ENCODE measurements at regions not wholly inside any gene's neighbourhood (a gene's known extent, or its start where the extent isn't known, plus 50 kb on each side); places are given as distances from the start of the nearest gene placed in this dataset.
"Not testable (repeated sequence)": the region's sequence is repeated elsewhere in the genome, so short reads cannot be mapped to it uniquely, and the experiment has no call there.

GRCh38 chr5:53287573-53287972, 178.0 kb upstream of the MOCS2 start:
- DNase-seq (ENCODE audit: low read depth) = no peak
- no peak for TF ChIP-seq CTCF (conservative IDR thresholded peaks at IDR 0.05; ENCODE audit: low read depth, low read length)
- no peak overlapping the region for H3K4me3 ChIP-seq (ENCODE audit: low read length)

GRCh38 chr5:53288511-53288910, 179.0 kb upstream of the MOCS2 start:
- TF ChIP-seq CTCF (conservative IDR thresholded peaks at IDR 0.05; ENCODE audit: low read depth, low read length) = no peak
- DNase-seq (ENCODE audit: low read depth) = no peak
- no peak overlapping the region for H3K4me3 ChIP-seq (ENCODE audit: low read length)

GRCh38 chr5:53291047-53291446, 181.5 kb upstream of the MOCS2 start:
- no peak overlapping the region for H3K4me3 ChIP-seq (ENCODE audit: low read length)
- DNase-seq (ENCODE audit: low read depth) = no peak
- no peak for TF ChIP-seq CTCF (conservative IDR thresholded peaks at IDR 0.05; ENCODE audit: low read depth, low read length)

DNA sequence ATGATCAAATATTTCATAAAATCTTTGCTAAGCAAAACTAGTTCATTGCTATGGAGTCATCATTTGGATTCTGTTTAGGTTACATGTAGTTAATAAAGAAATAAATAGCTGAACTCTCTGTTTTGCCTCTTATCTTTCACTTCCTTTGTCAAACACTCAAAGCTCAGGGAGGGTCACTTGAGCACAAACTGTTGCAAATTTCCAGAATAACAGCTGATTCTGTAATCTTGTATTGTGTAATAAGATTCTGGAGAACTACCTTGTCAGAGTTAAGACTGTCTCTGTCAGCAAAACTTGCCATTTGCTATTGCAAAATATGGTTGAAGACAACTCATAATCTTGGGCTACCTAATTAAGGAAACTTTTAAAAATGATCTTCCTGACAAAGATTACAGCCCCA, 182.0 kb upstream of the MOCS2 start:
- no peak overlapping the region for H3K4me3 ChIP-seq (ENCODE audit: low read length)
- TF ChIP-seq CTCF (conservative IDR thresholded peaks at IDR 0.05; ENCODE audit: low read depth, low read length) = no peak
- DNase-seq (ENCODE audit: low read depth) = no peak

DNA sequence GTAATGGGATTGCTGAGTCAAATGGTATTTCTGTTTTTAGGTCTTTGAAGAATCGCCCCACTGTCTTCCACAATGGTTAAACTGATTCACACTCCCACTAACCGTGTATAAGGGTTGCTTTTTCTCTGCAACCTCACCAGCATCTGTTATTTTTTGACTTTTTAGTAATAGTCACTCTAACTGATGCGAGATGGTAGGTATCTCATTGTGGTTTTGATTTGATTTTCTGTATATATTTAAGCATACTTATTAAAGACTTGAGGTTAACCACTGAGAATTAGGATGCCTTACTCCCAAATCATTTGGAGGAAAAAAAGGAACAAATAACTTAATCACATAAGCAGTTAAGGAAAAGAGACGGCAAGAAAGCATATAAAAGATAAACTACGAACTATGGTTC, 181.6 kb upstream of the FST start:
- no peak for TF ChIP-seq CTCF (conservative IDR thresholded peaks at IDR 0.05; ENCODE audit: low read depth, low read length)
- H3K4me3 ChIP-seq (ENCODE audit: low read length) = no peak overlapping the region
- no peak for DNase-seq (ENCODE audit: low read depth)

GRCh38 chr5:53302529-53302928, 177.9 kb upstream of the FST start:
- TF ChIP-seq CTCF (conservative IDR thresholded peaks at IDR 0.05; ENCODE audit: low read depth, low read length) = no peak
- peak; percentile 42 for DNase-seq (ENCODE audit: low read depth)
- no peak overlapping the region for H3K4me3 ChIP-seq (ENCODE audit: low read length)

- TF ChIP-seq CTCF (conservative IDR thresholded peaks at IDR 0.05; ENCODE audit: low read depth, low read length) = no peak
- DNase-seq (ENCODE audit: low read depth) = no peak
- no peak overlapping the region for H3K4me3 ChIP-seq (ENCODE audit: low read length)
These were observed 177.3 kb upstream of the FST start for GRCh38 chr5:53303105-53303504.

DNA sequence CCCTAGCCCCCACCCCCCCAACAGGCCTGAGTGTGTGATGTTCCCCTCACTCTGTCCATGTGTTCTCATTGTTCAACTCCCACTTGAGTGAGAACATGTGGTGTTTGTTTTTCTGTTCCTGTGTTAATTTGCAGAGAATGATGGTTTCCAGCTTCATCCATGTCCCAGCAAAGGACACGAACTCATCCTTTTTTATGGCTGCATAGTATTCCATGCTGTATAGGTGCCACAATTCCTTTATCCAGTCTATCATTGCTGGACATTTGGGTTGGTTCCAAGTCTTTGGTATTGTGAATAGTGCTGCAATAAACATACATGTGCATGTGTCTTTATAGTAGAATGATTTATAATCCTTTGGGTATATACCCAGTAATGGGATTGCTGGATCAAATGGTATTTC, 175.1 kb upstream of the FST start:
- H3K4me3 ChIP-seq (ENCODE audit: low read length); DNase-seq (ENCODE audit: low read depth): not testable (repeated sequence)

Data from retinal pigment epithelial cell (primary cell).